ENCODE measurements at regions not wholly inside any gene's neighbourhood (a gene's known extent, or its start where the extent isn't known, plus 50 kb on each side); places are given as distances from the start of the nearest gene placed in this dataset.
"Not testable (repeated sequence)": the region's sequence is repeated elsewhere in the genome, so short reads cannot be mapped to it uniquely, and the experiment has no call there.

DNA sequence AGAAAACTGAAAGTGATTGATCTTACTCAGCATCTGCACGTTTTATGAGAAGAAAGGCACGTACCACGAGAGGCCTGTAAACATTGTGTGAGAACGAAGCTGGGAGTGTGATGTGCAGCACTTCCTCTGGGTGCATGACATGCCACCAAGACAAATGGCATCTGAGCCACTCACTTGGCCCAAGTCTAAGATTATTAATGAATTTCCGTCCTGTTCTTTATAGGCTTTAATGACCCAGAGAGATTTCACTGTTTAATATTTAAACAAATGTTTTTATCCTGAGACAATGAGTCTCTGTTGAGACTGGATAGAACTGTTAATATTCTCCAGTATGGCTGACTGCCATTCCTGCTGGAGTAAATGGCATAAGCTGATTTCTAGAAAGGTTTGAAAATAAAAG, 172.6 kb upstream of the PHACTR1 start:
- Histone ChIP-seq H3K4me1 (ENCODE audit: low read depth) (peaks cover 10% of the 10 kb centered on the region), H3K9me3 (no peaks in the 10 kb centered on the region), H3K36me3 (ENCODE audit: low read depth) (no peaks in the 10 kb centered on the region), H3K4me3 (no peak overlapping the region)
- DNase-seq (peak in 1 of 3 donors; percentile 16), ATAC-seq (peak; percentile 51)
- intact Hi-C loops (cut with DNase I, micrococcal nuclease) = no loop called here
- TF ChIP-seq, protein P1, sequence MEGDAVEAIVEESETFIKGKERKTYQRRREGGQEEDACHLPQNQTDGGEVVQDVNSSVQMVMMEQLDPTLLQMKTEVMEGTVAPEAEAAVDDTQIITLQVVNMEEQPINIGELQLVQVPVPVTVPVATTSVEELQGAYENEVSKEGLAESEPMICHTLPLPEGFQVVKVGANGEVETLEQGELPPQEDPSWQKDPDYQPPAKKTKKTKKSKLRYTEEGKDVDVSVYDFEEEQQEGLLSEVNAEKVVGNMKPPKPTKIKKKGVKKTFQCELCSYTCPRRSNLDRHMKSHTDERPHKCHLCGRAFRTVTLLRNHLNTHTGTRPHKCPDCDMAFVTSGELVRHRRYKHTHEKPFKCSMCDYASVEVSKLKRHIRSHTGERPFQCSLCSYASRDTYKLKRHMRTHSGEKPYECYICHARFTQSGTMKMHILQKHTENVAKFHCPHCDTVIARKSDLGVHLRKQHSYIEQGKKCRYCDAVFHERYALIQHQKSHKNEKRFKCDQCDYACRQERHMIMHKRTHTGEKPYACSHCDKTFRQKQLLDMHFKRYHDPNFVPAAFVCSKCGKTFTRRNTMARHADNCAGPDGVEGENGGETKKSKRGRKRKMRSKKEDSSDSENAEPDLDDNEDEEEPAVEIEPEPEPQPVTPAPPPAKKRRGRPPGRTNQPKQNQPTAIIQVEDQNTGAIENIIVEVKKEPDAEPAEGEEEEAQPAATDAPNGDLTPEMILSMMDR (IDR thresholded peaks at IDR 0.05) = no peak

DNA sequence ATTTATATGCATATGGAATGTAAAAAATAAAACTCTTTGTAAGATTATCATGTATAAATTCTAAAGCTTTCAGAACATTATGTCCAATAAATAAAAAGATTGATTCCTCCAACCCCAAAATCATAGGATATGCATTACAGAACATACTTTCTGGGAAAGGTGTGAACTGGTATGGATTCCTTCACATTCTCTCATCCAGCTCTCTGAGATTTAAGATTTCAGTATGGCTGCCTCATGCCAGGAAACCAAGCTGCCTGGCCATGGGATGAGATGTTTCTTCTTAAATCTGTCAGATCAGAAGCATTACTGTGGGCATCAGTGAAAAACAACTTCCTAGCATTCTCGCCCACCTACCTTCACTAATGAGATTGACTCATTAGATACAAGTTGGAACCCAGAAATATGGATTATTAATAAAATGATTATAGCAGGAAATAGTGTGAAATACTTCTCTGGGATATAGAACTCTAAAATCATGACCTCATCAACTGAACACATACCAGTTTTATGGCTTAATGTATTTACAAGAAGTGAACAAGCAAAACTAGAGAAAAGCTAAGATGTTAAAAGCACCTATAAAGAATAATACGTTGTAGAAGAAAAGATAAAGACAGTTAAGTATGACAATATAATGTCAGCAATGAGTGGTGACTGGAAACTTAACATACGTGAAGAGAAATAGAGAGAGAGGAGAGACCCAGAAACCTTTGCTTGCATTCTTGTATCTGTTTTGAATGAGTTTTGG, 171.6 kb upstream of the PHACTR1 start:
- ATAC-seq (peak; percentile 73), DNase-seq (no peak)
- TF ChIP-seq, protein P1 (IDR thresholded peaks at IDR 0.05) = no peak
- Histone ChIP-seq H3K4me3 (no peak overlapping the region), H3K9me3 (no peaks in the 10 kb centered on the region), H3K36me3 (ENCODE audit: low read depth) (no peaks in the 10 kb centered on the region), H3K4me1 (ENCODE audit: low read depth) (peaks cover 10% of the 10 kb centered on the region)
- intact Hi-C loops (cut with DNase I, micrococcal nuclease) = no loop called here

DNA sequence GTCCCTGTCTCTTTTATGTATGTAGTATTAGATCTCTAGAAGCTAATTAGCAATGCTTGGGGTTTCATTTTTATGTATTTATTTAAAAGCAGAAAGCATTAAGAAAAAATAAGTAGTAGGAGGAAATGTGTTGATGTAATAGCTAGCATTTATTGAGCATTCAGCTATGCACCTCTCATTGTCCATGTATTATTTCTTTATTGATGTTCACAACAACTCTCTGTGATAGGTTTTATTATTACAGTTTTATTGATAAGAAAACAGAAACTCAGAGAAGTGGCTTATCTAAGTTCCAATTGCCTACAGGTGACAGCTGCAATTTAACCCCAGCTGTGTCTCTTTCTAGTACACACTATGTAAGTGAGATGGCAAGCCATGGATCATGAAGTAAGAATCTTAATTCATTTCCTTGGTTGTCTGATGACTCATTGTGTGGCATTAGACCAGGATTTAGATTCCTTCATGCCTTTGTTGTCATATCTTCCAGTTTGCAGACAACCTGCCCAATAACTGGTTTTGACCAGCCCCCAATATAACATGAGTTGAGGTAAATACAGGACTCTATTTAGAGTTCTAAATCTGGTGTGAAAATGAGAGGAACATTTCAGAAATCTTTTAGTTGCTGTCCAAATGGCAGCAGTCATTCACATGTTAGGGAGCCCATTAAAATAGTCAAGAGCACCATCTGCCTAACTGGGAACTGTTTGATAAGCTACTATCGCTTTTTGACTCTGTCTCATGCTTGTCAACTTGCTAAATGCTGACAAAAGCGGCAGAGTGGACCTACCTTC, 170.8 kb upstream of the PHACTR1 start:
- Histone ChIP-seq H3K4me1 (ENCODE audit: low read depth) (peaks cover 10% of the 10 kb centered on the region), H3K36me3 (ENCODE audit: low read depth) (no peaks in the 10 kb centered on the region), H3K9me3 (no peaks in the 10 kb centered on the region), H3K4me3 (no peak overlapping the region)
- TF ChIP-seq, protein P1 (IDR thresholded peaks at IDR 0.05) = no peak
- peak; percentile 91 for ATAC-seq
- intact Hi-C loops (cut with DNase I, micrococcal nuclease) = no loop called here
- peak in 1 of 3 donors; percentile 49 for DNase-seq

DNA sequence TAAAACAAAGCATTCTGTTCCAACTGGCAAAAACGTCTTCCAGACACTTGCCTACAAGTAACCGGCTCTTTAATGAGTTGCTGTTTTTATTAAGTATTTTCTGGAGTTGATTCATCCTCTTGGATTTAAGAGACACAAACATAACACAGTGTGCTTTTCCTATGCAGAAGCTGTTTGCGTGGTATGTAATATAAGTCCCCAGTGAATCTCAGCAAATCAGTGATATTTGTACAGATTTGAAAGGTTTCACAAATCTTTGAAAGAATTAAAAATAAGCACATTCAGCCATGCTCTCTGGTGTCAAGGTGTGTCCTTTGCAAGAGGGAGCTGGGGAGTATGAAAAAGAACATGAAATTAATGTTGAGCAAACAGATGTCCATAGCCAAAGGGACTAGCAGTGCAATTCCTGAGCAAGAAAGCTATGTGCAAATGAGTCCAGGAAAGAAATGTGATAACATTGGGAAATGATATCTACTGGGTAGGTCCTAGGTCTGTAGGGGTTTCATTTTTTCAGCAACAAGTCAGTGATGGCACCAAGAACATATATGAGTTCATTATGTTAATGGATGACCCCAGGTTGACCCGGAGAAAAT, 170.1 kb upstream of the PHACTR1 start:
- Histone ChIP-seq H3K36me3 (ENCODE audit: low read depth) (no peaks in the 10 kb centered on the region), H3K4me1 (ENCODE audit: low read depth) (peaks cover 10% of the 10 kb centered on the region), H3K9me3 (no peaks in the 10 kb centered on the region), H3K4me3 (no peak overlapping the region)
- intact Hi-C loops (cut with DNase I, micrococcal nuclease) = no loop called here
- TF ChIP-seq, protein P1 (IDR thresholded peaks at IDR 0.05) = no peak
- no peak for ATAC-seq
- DNase-seq = no peak

DNA sequence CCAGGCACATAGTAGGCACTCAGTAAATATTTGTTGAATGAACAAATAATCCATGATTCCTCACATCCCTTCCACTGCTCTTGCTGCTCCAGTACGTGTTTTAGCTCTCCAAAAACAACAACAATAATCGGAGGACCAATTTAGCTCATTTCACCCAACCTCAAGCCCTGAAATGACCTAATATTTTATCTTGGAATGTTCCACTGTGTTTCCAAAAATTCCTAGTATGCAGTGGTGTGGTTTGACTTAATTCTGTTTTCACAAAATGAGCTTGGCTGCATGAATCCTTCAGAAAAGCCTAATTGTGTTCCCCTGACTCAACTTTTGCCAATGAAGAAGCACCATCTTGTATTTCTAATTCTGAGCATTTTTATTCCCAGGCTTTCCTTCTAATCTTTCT, 168.0 kb upstream of the PHACTR1 start:
- DNase-seq (no peak), ATAC-seq (no peak)
- Histone ChIP-seq H3K9me3 (no peaks in the 10 kb centered on the region), H3K36me3 (ENCODE audit: low read depth) (no peaks in the 10 kb centered on the region), H3K4me3 (no peak overlapping the region), H3K4me1 (ENCODE audit: low read depth) (peaks cover 10% of the 10 kb centered on the region)
- intact Hi-C loops (cut with DNase I, micrococcal nuclease) = no loop called here
- TF ChIP-seq, protein P1 (IDR thresholded peaks at IDR 0.05) = no peak

DNA sequence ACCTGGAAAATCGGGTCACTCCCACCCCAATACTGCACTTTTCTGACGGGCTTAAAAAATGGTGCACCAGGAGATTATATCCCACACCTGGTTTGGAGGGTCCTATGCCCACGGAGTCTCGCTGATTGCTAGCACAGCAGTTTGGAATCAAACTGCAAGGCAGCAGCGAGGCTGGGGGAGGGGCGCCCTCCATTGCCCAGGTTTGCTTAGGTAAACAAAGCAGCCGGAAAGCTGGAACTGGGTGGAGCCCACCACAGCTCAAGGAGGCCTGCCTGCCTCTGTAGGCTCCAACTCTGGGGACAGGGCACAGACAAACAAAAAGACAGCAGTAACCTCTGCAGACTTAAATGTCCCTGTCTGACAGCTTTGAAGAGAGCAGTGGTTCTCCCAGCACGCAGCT, 167.1 kb upstream of the PHACTR1 start:
- H3K36me3 ChIP-seq (ENCODE audit: low read depth); H3K9me3 ChIP-seq; ATAC-seq; DNase-seq; H3K4me3 ChIP-seq; intact Hi-C loops (cut with DNase I, micrococcal nuclease): not testable (repeated sequence)
- peaks cover 10% of the 10 kb centered on the region for H3K4me1 ChIP-seq (ENCODE audit: low read depth)

DNA sequence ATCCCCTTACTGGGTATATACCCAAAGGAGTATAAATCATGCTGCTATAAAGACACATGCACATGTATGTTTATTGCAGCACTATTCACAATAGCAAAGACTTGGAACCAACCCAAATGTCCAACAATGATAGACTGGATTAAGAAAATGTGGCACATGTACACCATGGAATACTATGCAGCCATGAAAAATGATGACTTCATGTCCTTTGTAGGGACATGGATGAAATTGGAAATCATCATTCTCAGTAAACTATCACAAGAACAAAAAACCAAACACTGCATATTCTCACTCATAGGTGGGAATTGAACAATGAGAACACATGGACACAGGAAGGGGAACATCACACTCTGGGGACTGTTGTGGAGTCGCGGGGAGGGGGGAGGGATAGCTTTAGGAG, 161.7 kb upstream of the PHACTR1 start:
- not testable (repeated sequence) for H3K36me3 ChIP-seq (ENCODE audit: low read depth)

More for the DNA sequence above, 161.7 kb upstream of the PHACTR1 start:
- H3K4me3 ChIP-seq; H3K4me1 ChIP-seq (ENCODE audit: low read depth); DNase-seq; H3K9me3 ChIP-seq; intact Hi-C loops (cut with DNase I, micrococcal nuclease); ATAC-seq: not testable (repeated sequence)
